ENCODE measurements at regions not wholly inside any gene's neighbourhood (a gene's known extent, or its start where the extent isn't known, plus 50 kb on each side); places are given as distances from the start of the nearest gene placed in this dataset.

DNA sequence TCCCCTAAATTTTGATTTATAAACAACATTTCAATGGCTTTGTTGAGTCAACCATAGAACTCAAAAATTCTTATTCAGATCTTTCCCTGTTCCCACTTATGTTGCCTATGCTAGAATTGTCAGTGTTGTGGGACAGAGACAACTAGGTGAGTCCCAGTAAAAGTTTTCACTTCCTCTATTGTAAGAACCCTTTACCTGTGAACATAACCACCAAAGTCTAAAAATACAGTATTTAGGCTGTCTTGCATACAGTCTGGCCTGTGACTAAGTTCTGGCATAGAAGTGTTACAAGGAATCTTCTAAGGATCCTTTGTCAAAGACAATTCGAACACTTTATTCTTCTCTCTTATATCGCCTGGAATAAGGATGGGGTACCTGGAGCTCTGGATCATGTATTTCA lies 1047.9 kb upstream of the NCAM2 start:
- TF ChIP-seq, protein P1, sequence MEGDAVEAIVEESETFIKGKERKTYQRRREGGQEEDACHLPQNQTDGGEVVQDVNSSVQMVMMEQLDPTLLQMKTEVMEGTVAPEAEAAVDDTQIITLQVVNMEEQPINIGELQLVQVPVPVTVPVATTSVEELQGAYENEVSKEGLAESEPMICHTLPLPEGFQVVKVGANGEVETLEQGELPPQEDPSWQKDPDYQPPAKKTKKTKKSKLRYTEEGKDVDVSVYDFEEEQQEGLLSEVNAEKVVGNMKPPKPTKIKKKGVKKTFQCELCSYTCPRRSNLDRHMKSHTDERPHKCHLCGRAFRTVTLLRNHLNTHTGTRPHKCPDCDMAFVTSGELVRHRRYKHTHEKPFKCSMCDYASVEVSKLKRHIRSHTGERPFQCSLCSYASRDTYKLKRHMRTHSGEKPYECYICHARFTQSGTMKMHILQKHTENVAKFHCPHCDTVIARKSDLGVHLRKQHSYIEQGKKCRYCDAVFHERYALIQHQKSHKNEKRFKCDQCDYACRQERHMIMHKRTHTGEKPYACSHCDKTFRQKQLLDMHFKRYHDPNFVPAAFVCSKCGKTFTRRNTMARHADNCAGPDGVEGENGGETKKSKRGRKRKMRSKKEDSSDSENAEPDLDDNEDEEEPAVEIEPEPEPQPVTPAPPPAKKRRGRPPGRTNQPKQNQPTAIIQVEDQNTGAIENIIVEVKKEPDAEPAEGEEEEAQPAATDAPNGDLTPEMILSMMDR (conservative IDR thresholded peaks at IDR 0.05): no peak
- Mint-ChIP-seq H3K9me3 (no peaks in the 10 kb centered on the region), H3K27ac (no peak overlapping the region), H3K36me3 (no peaks in the 10 kb centered on the region), H3K27me3 (no peaks in the 10 kb centered on the region), H3K4me1 (ENCODE audit: unreplicated experiment) (no peaks in the 10 kb centered on the region), H3K4me3 (no peak overlapping the region)
- DNase-seq (ENCODE audit: extremely low spot score, unreplicated experiment): no peak

DNA sequence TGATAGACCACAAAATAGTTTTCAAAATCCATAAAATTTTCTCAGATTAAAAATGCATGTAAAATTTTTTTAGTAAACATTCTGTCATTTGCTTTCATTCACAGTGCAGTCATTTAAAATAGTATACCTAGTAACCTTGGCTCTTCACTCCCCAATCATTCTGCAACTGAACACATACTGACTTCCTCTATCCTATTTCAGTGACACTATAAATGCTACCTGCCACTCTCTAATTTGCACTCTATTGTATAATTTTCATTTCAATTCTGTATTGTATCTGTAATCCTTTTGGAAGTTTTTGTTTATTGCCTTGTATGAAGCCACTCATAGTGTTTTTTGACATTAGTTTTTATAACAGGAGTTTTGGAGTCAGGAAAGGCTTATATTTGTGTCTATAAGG lies 1029.1 kb upstream of the NCAM2 start:
- H3K27me3 Mint-ChIP-seq: no peaks in the 10 kb centered on the region
- no peaks in the 10 kb centered on the region for H3K4me1 Mint-ChIP-seq (ENCODE audit: unreplicated experiment)
- no peaks in the 10 kb centered on the region for H3K9me3 Mint-ChIP-seq
- H3K36me3 Mint-ChIP-seq: no peaks in the 10 kb centered on the region
- TF ChIP-seq, protein P1 (conservative IDR thresholded peaks at IDR 0.05): no peak
- H3K27ac Mint-ChIP-seq: no peak overlapping the region
- DNase-seq (ENCODE audit: extremely low spot score, unreplicated experiment): no peak
- H3K4me3 Mint-ChIP-seq: no peak overlapping the region

DNA sequence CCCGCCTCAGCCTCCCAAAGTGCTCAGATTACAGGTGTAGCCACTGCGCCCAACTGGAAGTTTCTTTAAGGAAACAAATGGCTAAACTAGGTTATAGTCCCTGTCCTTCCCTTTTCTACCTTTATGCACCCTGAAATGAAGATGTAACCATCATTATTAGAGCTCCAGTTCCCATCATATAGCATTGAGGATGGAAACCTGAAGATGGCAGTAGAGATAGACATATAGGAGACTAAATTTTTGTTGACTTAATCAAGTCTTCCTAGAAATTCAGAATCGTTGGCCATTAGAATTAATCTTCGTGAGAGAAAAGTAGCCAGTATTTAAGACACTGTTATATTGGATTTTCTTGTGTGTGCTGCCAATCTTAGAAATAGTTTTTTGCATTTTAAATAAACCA lies 1016.3 kb upstream of the NCAM2 start:
- TF ChIP-seq, protein P1 (conservative IDR thresholded peaks at IDR 0.05): peak; percentile 40
- Mint-ChIP-seq H3K4me1 (ENCODE audit: unreplicated experiment) (no peaks in the 10 kb centered on the region), H3K27me3 (no peaks in the 10 kb centered on the region), H3K27ac (no peak overlapping the region), H3K9me3 (peaks cover 9% of the 10 kb centered on the region), H3K36me3 (no peaks in the 10 kb centered on the region), H3K4me3 (no peak overlapping the region)
- no peak for DNase-seq (ENCODE audit: extremely low spot score, unreplicated experiment)

DNA sequence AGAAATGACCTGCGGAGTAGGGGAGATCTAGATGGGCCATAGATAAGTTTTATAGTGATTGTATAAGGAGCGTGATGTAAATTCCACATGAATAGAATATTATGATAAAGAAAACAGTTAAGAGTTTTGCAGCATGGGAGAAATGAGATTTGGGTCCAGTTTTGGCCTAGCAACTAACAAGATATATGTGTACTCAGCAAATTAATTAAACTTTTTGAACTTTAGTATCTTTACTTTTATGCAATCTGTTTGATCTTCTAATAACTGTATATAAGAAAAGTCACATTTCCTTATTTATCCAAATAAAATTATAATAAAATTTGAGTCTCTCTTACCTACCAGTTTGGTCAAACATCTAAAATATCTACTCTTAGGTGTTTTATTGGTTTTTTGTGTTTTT lies 1011.8 kb upstream of the NCAM2 start:
- H3K27me3 Mint-ChIP-seq: no peaks in the 10 kb centered on the region

DNA sequence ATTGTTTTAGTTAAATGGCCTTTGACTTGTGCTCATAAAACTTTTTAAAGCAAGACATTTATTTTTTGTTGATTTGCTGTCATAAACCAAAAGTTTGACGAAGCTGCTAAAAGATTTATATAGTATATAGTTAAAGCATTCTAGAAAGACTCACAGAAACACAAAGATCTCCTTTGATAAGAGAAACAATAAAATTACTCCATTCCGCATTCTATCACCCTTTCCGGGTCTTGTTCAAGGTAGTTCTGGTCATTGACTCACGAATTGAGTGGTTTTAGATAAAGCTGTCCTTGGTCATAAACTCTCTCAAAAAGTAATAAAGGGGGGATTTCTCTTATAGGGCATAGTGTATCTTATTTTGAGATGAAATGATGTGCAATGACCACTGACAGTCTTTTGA lies 1010.5 kb upstream of the NCAM2 start:
- DNase-seq (ENCODE audit: extremely low spot score, unreplicated experiment): no peak
- Mint-ChIP-seq H3K27me3 (no peaks in the 10 kb centered on the region), H3K9me3 (no peaks in the 10 kb centered on the region), H3K4me3 (no peak overlapping the region), H3K36me3 (no peaks in the 10 kb centered on the region), H3K27ac (no peak overlapping the region), H3K4me1 (ENCODE audit: unreplicated experiment) (no peaks in the 10 kb centered on the region)
- TF ChIP-seq, protein P1 (conservative IDR thresholded peaks at IDR 0.05): no peak

More for the DNA sequence above, 1011.8 kb upstream of the NCAM2 start:
- no peak overlapping the region for H3K4me3 Mint-ChIP-seq
- H3K27ac Mint-ChIP-seq: no peak overlapping the region
- no peaks in the 10 kb centered on the region for H3K9me3 Mint-ChIP-seq
- TF ChIP-seq, protein P1 (conservative IDR thresholded peaks at IDR 0.05): no peak
- H3K4me1 Mint-ChIP-seq (ENCODE audit: unreplicated experiment): no peaks in the 10 kb centered on the region
- H3K36me3 Mint-ChIP-seq: no peaks in the 10 kb centered on the region
- no peak for DNase-seq (ENCODE audit: extremely low spot score, unreplicated experiment)

DNA sequence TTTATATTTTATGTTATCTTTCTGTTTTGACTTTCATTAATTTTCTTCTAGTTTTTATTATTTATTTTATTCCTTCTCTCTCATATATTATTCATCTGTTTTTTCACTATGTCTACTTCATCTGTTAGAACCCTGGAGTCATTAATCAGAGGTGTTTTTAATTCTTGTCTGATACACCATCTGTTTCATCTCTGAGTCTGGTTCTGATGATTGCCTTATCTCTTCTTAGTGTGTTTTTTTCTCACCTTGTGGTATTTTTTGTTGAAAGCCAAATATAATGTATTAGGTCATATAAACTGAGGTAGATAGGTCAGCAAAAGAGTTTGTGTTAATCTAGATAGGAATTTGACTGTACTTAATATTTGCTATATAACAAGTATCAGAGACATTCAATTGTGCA lies 1005.7 kb upstream of the NCAM2 start:
- no peak overlapping the region for H3K27ac Mint-ChIP-seq
- no peaks in the 10 kb centered on the region for H3K27me3 Mint-ChIP-seq
- no peaks in the 10 kb centered on the region for H3K4me1 Mint-ChIP-seq (ENCODE audit: unreplicated experiment)
- H3K4me3 Mint-ChIP-seq: no peak overlapping the region
- TF ChIP-seq, protein P1 (conservative IDR thresholded peaks at IDR 0.05): no peak
- H3K9me3 Mint-ChIP-seq: no peaks in the 10 kb centered on the region
- H3K36me3 Mint-ChIP-seq: no peaks in the 10 kb centered on the region
- DNase-seq (ENCODE audit: extremely low spot score, unreplicated experiment): no peak
